ENCODE measurements at regions not wholly inside any gene's neighbourhood (a gene's known extent, or its start where the extent isn't known, plus 50 kb on each side); places are given as distances from the start of the nearest gene placed in this dataset.

GRCh38 chr6:147019001-147019400, 185.2 kb upstream of the STXBP5 start:
- no peaks in the 10 kb centered on the region for H3K9me3 ChIP-seq
- no peak overlapping the region for H3K4me3 ChIP-seq
- ATAC-seq (no peak), DNase-seq (no peak)
- H3K36me3 ChIP-seq (ENCODE audit: low read depth) = no peaks in the 10 kb centered on the region
- no peaks in the 10 kb centered on the region for H3K4me1 ChIP-seq (ENCODE audit: low read depth)
- intact Hi-C loops (cut with DNase I, micrococcal nuclease) = no loop called here
- TF ChIP-seq CTCF (IDR thresholded peaks at IDR 0.05) = no peak

GRCh38 chr6:147022041-147022440, 182.2 kb upstream of the STXBP5 start:
- intact Hi-C loops (cut with DNase I, micrococcal nuclease) = no loop called here
- no peak for DNase-seq

GRCh38 chr6:147023148-147023547, 181.1 kb upstream of the STXBP5 start:
- TF ChIP-seq CTCF (IDR thresholded peaks at IDR 0.05) = no peak
- no peak for ATAC-seq
- intact Hi-C loops (cut with DNase I, micrococcal nuclease) = no loop called here

More at GRCh38 chr6:147022041-147022440, 182.2 kb upstream of the STXBP5 start:
- Histone ChIP-seq H3K4me3 (no peak overlapping the region), H3K36me3 (ENCODE audit: low read depth) (no peaks in the 10 kb centered on the region), H3K9me3 (no peaks in the 10 kb centered on the region), H3K4me1 (ENCODE audit: low read depth) (no peaks in the 10 kb centered on the region)
- no peak for ATAC-seq
- no peak for TF ChIP-seq CTCF (IDR thresholded peaks at IDR 0.05)

GRCh38 chr6:147023581-147023980, 180.6 kb upstream of the STXBP5 start:
- no peak for ATAC-seq
- Histone ChIP-seq H3K4me3 (no peak overlapping the region), H3K9me3 (no peaks in the 10 kb centered on the region), H3K36me3 (ENCODE audit: low read depth) (no peaks in the 10 kb centered on the region), H3K4me1 (ENCODE audit: low read depth) (no peaks in the 10 kb centered on the region)
- no peak for DNase-seq
- no peak for TF ChIP-seq CTCF (IDR thresholded peaks at IDR 0.05)
- intact Hi-C loops (cut with DNase I, micrococcal nuclease) = no loop called here

More at GRCh38 chr6:147023148-147023547, 181.1 kb upstream of the STXBP5 start:
- no peak overlapping the region for H3K4me3 ChIP-seq
- no peak for DNase-seq
- no peaks in the 10 kb centered on the region for H3K36me3 ChIP-seq (ENCODE audit: low read depth)
- H3K4me1 ChIP-seq (ENCODE audit: low read depth) = no peaks in the 10 kb centered on the region
- H3K9me3 ChIP-seq = no peaks in the 10 kb centered on the region

- TF ChIP-seq CTCF (IDR thresholded peaks at IDR 0.05) = no peak
- Histone ChIP-seq H3K4me3 (no peak overlapping the region), H3K4me1 (ENCODE audit: low read depth) (no peaks in the 10 kb centered on the region), H3K9me3 (no peaks in the 10 kb centered on the region), H3K36me3 (ENCODE audit: low read depth) (no peaks in the 10 kb centered on the region)
- intact Hi-C loops (cut with DNase I, micrococcal nuclease) = no loop called here
- ATAC-seq (no peak), DNase-seq (no peak)
Measured at GRCh38 chr6:147029923-147030322, 174.3 kb upstream of the STXBP5 start.

GRCh38 chr6:147033267-147033666, 170.9 kb upstream of the STXBP5 start:
- Histone ChIP-seq H3K4me3 (no peak overlapping the region), H3K36me3 (ENCODE audit: low read depth) (no peaks in the 10 kb centered on the region), H3K9me3 (no peaks in the 10 kb centered on the region), H3K4me1 (ENCODE audit: low read depth) (no peaks in the 10 kb centered on the region)
- no peak for TF ChIP-seq CTCF (IDR thresholded peaks at IDR 0.05)
- DNase-seq (no peak), ATAC-seq (no peak)
- intact Hi-C loops (cut with DNase I, micrococcal nuclease) = no loop called here
